ENCODE measurements at regions not wholly inside any gene's neighbourhood (a gene's known extent, or its start where the extent isn't known, plus 50 kb on each side); places are given as distances from the start of the nearest gene placed in this dataset.
A peak's percentile ranks its signal among the peaks of the same experiment; 100 is the strongest.

GRCh38 chr7:94222516-94222915 lies 172.2 kb upstream of the COL1A2 start:
- no peak for TF ChIP-seq PPARA (CRISPR knock-in tag; IDR thresholded peaks at IDR 0.05; ENCODE audit: borderline replicate concordance)
- no peak for TF ChIP-seq PATZ1 (CRISPR knock-in tag; IDR thresholded peaks at IDR 0.05; ENCODE audit: borderline replicate concordance)
- TF ChIP-seq CREB5 (CRISPR knock-in tag; IDR thresholded peaks at IDR 0.05; ENCODE audit: low read depth) = no peak
- no peak for TF ChIP-seq ZNF8 (CRISPR knock-in tag; IDR thresholded peaks at IDR 0.05)
- no peak for TF ChIP-seq ISL1 (CRISPR knock-in tag; IDR thresholded peaks at IDR 0.05)
- no peak for TF ChIP-seq RARB (CRISPR knock-in tag; IDR thresholded peaks at IDR 0.05)
- no peak for TF ChIP-seq CSDC2 (CRISPR knock-in tag; IDR thresholded peaks at IDR 0.05)
- TF ChIP-seq ARNTL (CRISPR knock-in tag; IDR thresholded peaks at IDR 0.05; ENCODE audit: borderline replicate concordance, low read depth) = no peak
- TF ChIP-seq TCF4 (CRISPR knock-in tag; IDR thresholded peaks at IDR 0.05; ENCODE audit: borderline replicate concordance) = no peak
- no peak for ATAC-seq

GRCh38 chr7:94223375-94224084 lies 171.2 kb upstream of the COL1A2 start:
- peak; percentile 100 for ATAC-seq
- no peak for TF ChIP-seq GLIS3 (CRISPR knock-in tag; IDR thresholded peaks at IDR 0.05)
- no peak for TF ChIP-seq PATZ1 (CRISPR knock-in tag; IDR thresholded peaks at IDR 0.05; ENCODE audit: borderline replicate concordance)
- no peak for TF ChIP-seq TSHZ2 (CRISPR knock-in tag; IDR thresholded peaks at IDR 0.05)
- no peak for TF ChIP-seq ZNF70 (CRISPR knock-in tag; IDR thresholded peaks at IDR 0.05)
- no peak for TF ChIP-seq CSRNP3 (CRISPR knock-in tag; IDR thresholded peaks at IDR 0.05)
- no peak for TF ChIP-seq ZNF8 (CRISPR knock-in tag; IDR thresholded peaks at IDR 0.05)
- TF ChIP-seq POU6F1 (CRISPR knock-in tag; IDR thresholded peaks at IDR 0.05; ENCODE audit: borderline replicate concordance, low read depth) = no peak
- TF ChIP-seq OSR1 (CRISPR knock-in tag; IDR thresholded peaks at IDR 0.05) = no peak
- TF ChIP-seq BACH2 (CRISPR knock-in tag; IDR thresholded peaks at IDR 0.05; ENCODE audit: borderline replicate concordance) = no peak
- TF ChIP-seq ESRRG (CRISPR knock-in tag; IDR thresholded peaks at IDR 0.05) = no peak
- TF ChIP-seq TCF4 (CRISPR knock-in tag; IDR thresholded peaks at IDR 0.05; ENCODE audit: borderline replicate concordance) = no peak
- no peak for TF ChIP-seq CSDC2 (CRISPR knock-in tag; IDR thresholded peaks at IDR 0.05)
- TF ChIP-seq ARNTL (CRISPR knock-in tag; IDR thresholded peaks at IDR 0.05; ENCODE audit: borderline replicate concordance, low read depth) = no peak
- no peak for TF ChIP-seq ZFP3 (CRISPR knock-in tag; IDR thresholded peaks at IDR 0.05)
- no peak for TF ChIP-seq ZC3H10 (CRISPR knock-in tag; IDR thresholded peaks at IDR 0.05)
- no peak for TF ChIP-seq TOX (CRISPR knock-in tag; IDR thresholded peaks at IDR 0.05; ENCODE audit: borderline replicate concordance)
- no peak for TF ChIP-seq CREB5 (CRISPR knock-in tag; IDR thresholded peaks at IDR 0.05; ENCODE audit: low read depth)
- TF ChIP-seq ZNF565 (CRISPR knock-in tag; conservative IDR thresholded peaks at IDR 0.05; ENCODE audit: low read depth) = no peak
- TF ChIP-seq PPARA (CRISPR knock-in tag; IDR thresholded peaks at IDR 0.05; ENCODE audit: borderline replicate concordance) = no peak
- TF ChIP-seq ISL1 (CRISPR knock-in tag; IDR thresholded peaks at IDR 0.05) = no peak

All from SK-N-SH treated with all-trans-retinoic acid at 6 μM for 48 hours (cell line).